OCI-LY1 (cell line): ENCODE measurements at regions not wholly inside any gene's neighbourhood (a gene's known extent, or its start where the extent isn't known, plus 50 kb on each side); places are given as distances from the start of the nearest gene placed in this dataset.

Experiments used
- H2AFZ ChIP-seq: fragments of 200-600 bp; sonication (generic), shearing (Covaris generic); 2 replicates; pipeline ENCODE4 v1.6.0; 2014; ENCODE audit warnings: antibody characterized with exemption, mild to moderate bottlenecking, low read length
- H3F3A ChIP-seq: fragments of 200-600 bp; sonication (generic), shearing (Covaris generic); 2 replicates; pipeline ENCODE4 v1.6.0; 2014; ENCODE audit warnings: mild to moderate bottlenecking, antibody characterized with exemption, low read length, moderate library complexity; ENCODE audit not compliant: insufficient read depth
- H3K27ac ChIP-seq: fragments of 200-600 bp; sonication (generic); 2 replicates; pipeline ENCODE4 v1.5.1; 2014; ENCODE audit warnings: low read length, mixed run types, mild to moderate bottlenecking, low read depth; ENCODE audit not compliant: poor library complexity, severe bottlenecking
- H3K27me3 ChIP-seq: fragments of 200-600 bp; sonication (generic); 2 replicates; pipeline ENCODE4 v1.6.0; 2014; ENCODE audit warnings: antibody characterized with exemption, mild to moderate bottlenecking, low read length, moderate library complexity; ENCODE audit not compliant: insufficient read depth
- H3K36me3 ChIP-seq: fragments of 200-600 bp; sonication (generic); 2 replicates; pipeline ENCODE4 v1.6.1; 2014; ENCODE audit warnings: mild to moderate bottlenecking, antibody characterized with exemption, low read length, moderate library complexity, mixed read lengths; ENCODE audit not compliant: insufficient read depth
- H3K4me1 ChIP-seq: fragments of 200-600 bp; sonication (generic); 2 replicates; pipeline ENCODE4 v1.5.1; 2014; ENCODE audit warnings: mild to moderate bottlenecking, low read length, moderate library complexity; ENCODE audit not compliant: insufficient read depth, severe bottlenecking
- H3K4me2 ChIP-seq: fragments of 200-600 bp; sonication (generic), shearing (Covaris generic); 2 replicates; pipeline ENCODE4 v1.6.1; 2014; ENCODE audit warnings: low read length
- H3K4me3 ChIP-seq: fragments of 200-600 bp; sonication (generic); 2 replicates; pipeline ENCODE4 v1.5.1; 2014; ENCODE audit warnings: low read length, low read depth, mild to moderate bottlenecking, mixed read lengths; ENCODE audit not compliant: poor library complexity, severe bottlenecking
- H3K79me2 ChIP-seq: fragments of 200-600 bp; shearing (Covaris generic); 2 replicates; pipeline ENCODE4 v1.6.1; 2016; ENCODE audit warnings: mixed run types, low read length, mixed read lengths; ENCODE audit not compliant: insufficient read depth
- H3K9ac ChIP-seq: fragments of 200-600 bp; sonication (generic), shearing (Covaris generic); 2 replicates; pipeline ENCODE4 v1.6.1; 2014; ENCODE audit warnings: mild to moderate bottlenecking, low read length, mixed read lengths
- H3K9me2 ChIP-seq: fragments of 200-600 bp; sonication (generic), shearing (Covaris generic); 2 replicates; pipeline ENCODE4 v1.6.1; 2014; ENCODE audit warnings: low read depth, mild to moderate bottlenecking, low read length, mixed read lengths
- H3K9me3 ChIP-seq: fragments of 200-600 bp; shearing (Covaris generic); 2 replicates; pipeline ENCODE4 v1.6.1; 2014; ENCODE audit warnings: low read length, mixed read lengths
- H4K20me1 ChIP-seq: fragments of 200-600 bp; sonication (generic), shearing (Covaris generic); 2 replicates; pipeline ENCODE4 v1.6.0; 2016; ENCODE audit warnings: mild to moderate bottlenecking, low read length; ENCODE audit not compliant: insufficient read depth
- CTCF ChIP-seq: fragments of 200-600 bp; sonication (generic), shearing (Covaris generic); IDR thresholded peaks from 2 replicates; pipeline ENCODE4 v1.5.1; 2017; ENCODE audit warnings: mild to moderate bottlenecking, antibody characterized with exemption, low read length, moderate library complexity, mixed read lengths
- EZH2 ChIP-seq: fragments of 200-600 bp; sonication (generic), shearing (Covaris generic); IDR thresholded peaks from 2 replicates; pipeline ENCODE4 v1.8.0; 2017; ENCODE audit warnings: borderline replicate concordance, mixed run types, mild to moderate bottlenecking, antibody characterized with exemption, low read length, moderate library complexity, mixed read lengths

DNA sequence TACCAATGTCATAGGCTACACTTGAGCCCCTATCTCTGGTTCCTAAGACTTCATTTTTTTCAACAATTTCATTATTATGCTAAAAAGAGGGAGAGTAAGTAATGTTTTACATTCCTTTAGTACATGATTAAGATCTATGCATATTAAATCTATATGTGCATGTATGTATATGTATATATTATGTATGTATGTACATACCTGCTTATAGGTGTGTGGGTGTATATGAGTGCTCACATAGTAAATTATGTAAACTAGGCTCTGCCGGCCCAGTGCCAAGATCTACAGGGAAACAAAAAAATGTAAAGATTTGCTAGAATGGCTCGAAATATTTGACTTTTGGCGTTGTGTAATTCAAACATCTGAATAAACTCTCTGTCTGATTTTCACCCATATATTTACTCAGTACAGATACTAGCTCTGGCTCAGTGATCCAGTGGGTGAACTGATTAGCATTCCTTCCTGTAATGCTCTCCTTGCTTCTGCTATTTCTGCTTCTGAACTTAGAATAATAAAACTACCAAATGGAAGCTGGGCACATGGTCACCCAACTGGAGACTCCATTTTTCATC, 113.1 kb upstream of the FGGY start:
- H3K9me3 ChIP-seq, result no peaks in the 10 kb centered on the region
- no peak overlapping the region for H3K4me3 ChIP-seq
- no peaks in the 10 kb centered on the region for H3K79me2 ChIP-seq
- H3K4me1 ChIP-seq, result no peaks in the 10 kb centered on the region
- H4K20me1 ChIP-seq, result no peaks in the 10 kb centered on the region
- H3K4me2 ChIP-seq, result no peak overlapping the region
- H2AFZ ChIP-seq, result no peak overlapping the region
- no peak overlapping the region for H3K9ac ChIP-seq
- no peak for TF ChIP-seq EZH2
- no peak for TF ChIP-seq CTCF
- H3K36me3 ChIP-seq, result no peaks in the 10 kb centered on the region
- no peaks in the 10 kb centered on the region for H3K27me3 ChIP-seq
- no peak overlapping the region for H3K27ac ChIP-seq
- H3F3A ChIP-seq, result no peaks in the 10 kb centered on the region
- H3K9me2 ChIP-seq, result no peaks in the 10 kb centered on the region

DNA sequence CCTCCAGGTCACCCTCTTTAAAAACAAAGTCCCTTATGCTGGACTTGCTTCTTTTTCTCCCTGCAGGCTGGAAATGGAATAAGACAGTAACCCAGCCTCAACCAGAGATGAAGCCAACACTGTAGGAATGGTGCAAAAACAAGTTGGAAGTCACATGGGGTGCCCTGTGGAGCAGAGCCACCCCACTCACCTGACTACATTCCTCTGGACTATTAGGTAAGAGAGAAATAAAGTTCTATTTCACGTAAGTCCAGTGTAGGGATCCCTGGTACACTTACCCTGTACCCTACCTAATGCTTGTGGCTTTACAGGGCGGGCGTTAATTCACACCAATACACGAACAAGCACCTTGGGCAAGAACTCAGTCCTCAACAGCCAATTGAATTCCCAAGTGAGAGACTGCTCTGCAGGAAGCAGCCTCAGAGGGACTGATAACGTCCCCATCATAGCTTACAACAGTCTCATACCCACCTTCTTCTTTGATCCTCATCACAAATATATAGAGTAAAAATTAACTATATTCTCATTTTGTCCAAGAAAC, 112.5 kb upstream of the FGGY start:
- Histone ChIP-seq H3K9ac (no peak overlapping the region), H3F3A (no peaks in the 10 kb centered on the region), H3K36me3 (no peaks in the 10 kb centered on the region), H3K9me2 (no peaks in the 10 kb centered on the region), H2AFZ (no peak overlapping the region), H4K20me1 (no peaks in the 10 kb centered on the region), H3K79me2 (no peaks in the 10 kb centered on the region), H3K4me3 (no peak overlapping the region), H3K9me3 (no peaks in the 10 kb centered on the region), H3K4me1 (no peaks in the 10 kb centered on the region), H3K27me3 (no peaks in the 10 kb centered on the region), H3K4me2 (no peak overlapping the region), H3K27ac (no peak overlapping the region)
- no peak for TF ChIP-seq CTCF
- no peak for TF ChIP-seq EZH2

DNA sequence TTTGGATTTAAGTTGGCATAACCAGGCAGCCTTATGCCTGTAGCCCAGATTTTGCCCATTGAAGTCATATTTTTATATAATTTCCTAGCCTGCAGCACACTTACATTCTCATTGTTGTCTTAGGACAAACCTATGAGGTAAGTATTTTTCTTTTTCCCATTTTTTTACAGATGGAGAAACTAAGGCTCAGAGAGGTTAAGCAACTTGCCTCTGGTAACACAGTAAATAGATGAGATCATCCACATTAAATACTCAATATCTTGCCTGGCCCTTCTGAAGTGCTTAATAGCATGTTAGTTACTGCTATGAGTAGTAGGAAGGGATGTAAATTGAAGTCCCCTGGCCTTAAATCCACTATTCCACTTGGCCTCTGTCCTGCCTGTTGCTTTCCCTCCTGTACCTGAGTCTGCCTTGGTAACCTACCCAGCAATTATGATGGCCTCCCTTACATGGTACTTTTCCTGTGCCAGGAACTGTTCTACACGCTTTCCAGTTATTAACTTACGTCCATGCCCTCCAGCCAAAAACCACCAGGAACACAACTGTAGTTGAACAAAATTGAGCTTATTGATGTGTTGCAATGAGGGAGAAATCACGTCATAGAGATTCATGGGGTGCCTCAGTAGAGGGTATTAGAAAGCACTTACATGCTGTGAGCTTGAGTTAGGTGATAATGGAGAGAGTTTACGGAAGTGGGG, 111.6 kb upstream of the FGGY start:
- TF ChIP-seq CTCF, result no peak
- TF ChIP-seq EZH2, result no peak

More for the DNA sequence above, 111.6 kb upstream of the FGGY start:
- H3K4me1 ChIP-seq, result no peaks in the 10 kb centered on the region
- H3F3A ChIP-seq, result no peaks in the 10 kb centered on the region
- no peaks in the 10 kb centered on the region for H3K79me2 ChIP-seq
- H3K9ac ChIP-seq, result no peak overlapping the region
- no peak overlapping the region for H3K27ac ChIP-seq
- H3K9me2 ChIP-seq, result no peaks in the 10 kb centered on the region
- no peaks in the 10 kb centered on the region for H3K9me3 ChIP-seq
- no peaks in the 10 kb centered on the region for H4K20me1 ChIP-seq
- H2AFZ ChIP-seq, result no peak overlapping the region
- H3K4me3 ChIP-seq, result no peak overlapping the region
- no peaks in the 10 kb centered on the region for H3K36me3 ChIP-seq
- no peaks in the 10 kb centered on the region for H3K27me3 ChIP-seq
- H3K4me2 ChIP-seq, result no peak overlapping the region
